22Rv1 (cell line): ENCODE measurements at regions not wholly inside any gene's neighbourhood (a gene's known extent, or its start where the extent isn't known, plus 50 kb on each side); places are given as distances from the start of the nearest gene placed in this dataset.

Experiments
- CTCF ChIP-seq: fragments of 450-650 bp; IDR thresholded peaks from 2 replicates; pipeline ENCODE4 v1.5.1; 2017; ENCODE audit warnings: mild to moderate bottlenecking
- ZFX ChIP-seq: fragments of 450-650 bp; IDR thresholded peaks from 2 replicates; pipeline ENCODE4 v1.6.1; 2017; ENCODE audit warnings: antibody characterized with exemption, borderline replicate concordance

- no peak for TF ChIP-seq CTCF
- TF ChIP-seq ZFX: no peak
Measured at GRCh38 chr16:85196976-85197375, 84.7 kb upstream of the CIBAR2 start.
